ENCODE measurements at regions not wholly inside any gene's neighbourhood (a gene's known extent, or its start where the extent isn't known, plus 50 kb on each side); places are given as distances from the start of the nearest gene placed in this dataset.

GRCh38 chr20:20877079-20877478 lies 164.6 kb upstream of the RALGAPA2 start:
- H3K27ac ChIP-seq: no peak overlapping the region
- TF ChIP-seq, protein P1, sequence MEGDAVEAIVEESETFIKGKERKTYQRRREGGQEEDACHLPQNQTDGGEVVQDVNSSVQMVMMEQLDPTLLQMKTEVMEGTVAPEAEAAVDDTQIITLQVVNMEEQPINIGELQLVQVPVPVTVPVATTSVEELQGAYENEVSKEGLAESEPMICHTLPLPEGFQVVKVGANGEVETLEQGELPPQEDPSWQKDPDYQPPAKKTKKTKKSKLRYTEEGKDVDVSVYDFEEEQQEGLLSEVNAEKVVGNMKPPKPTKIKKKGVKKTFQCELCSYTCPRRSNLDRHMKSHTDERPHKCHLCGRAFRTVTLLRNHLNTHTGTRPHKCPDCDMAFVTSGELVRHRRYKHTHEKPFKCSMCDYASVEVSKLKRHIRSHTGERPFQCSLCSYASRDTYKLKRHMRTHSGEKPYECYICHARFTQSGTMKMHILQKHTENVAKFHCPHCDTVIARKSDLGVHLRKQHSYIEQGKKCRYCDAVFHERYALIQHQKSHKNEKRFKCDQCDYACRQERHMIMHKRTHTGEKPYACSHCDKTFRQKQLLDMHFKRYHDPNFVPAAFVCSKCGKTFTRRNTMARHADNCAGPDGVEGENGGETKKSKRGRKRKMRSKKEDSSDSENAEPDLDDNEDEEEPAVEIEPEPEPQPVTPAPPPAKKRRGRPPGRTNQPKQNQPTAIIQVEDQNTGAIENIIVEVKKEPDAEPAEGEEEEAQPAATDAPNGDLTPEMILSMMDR (IDR thresholded peaks at IDR 0.05; ENCODE audit: low read depth, low read length): no peak
- peaks cover 1% of the 10 kb centered on the region for H3K4me1 ChIP-seq (ENCODE audit: low read depth)
- no peak overlapping the region for H3K4me3 ChIP-seq
- H3K36me3 ChIP-seq: no peaks in the 10 kb centered on the region
- DNase-seq (ENCODE audit: low read depth in 1 of 2, low spot score in 1 of 2): no peak
- H3K9me3 ChIP-seq (ENCODE audit: low read depth): no peaks in the 10 kb centered on the region
- H3K27me3 ChIP-seq: peaks cover 26% of the 10 kb centered on the region

- Histone ChIP-seq H3K36me3 (no peaks in the 10 kb centered on the region), H3K4me1 (ENCODE audit: low read depth) (peaks cover 9% of the 10 kb centered on the region), H3K4me3 (no peak overlapping the region), H3K27ac (no peak overlapping the region), H3K27me3 (peaks cover 26% of the 10 kb centered on the region), H3K9me3 (ENCODE audit: low read depth) (no peaks in the 10 kb centered on the region)
- TF ChIP-seq, protein P1 (IDR thresholded peaks at IDR 0.05; ENCODE audit: low read depth, low read length): no peak
- no peak for DNase-seq (ENCODE audit: low read depth in 1 of 2, low spot score in 1 of 2)
Observed at GRCh38 chr20:20875716-20876115, 163.3 kb upstream of the RALGAPA2 start.

DNA sequence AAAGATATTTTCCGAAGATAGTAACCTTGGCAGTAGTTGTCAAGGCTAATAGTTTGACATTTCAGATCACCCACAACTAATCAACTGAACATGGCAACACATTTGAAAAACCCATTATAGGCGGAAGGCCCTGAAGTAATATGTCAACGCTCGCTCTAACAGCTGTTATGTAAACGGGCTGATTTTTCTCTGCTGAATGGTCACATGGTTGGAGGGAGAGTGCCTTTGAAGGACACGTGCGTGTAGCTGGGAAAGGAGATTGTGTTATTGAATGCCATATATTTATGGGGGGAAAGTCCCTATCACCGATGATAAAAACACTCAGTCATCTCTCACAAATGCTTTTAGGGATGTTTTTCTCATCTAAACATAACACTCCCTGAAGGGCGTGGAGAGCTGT lies 160.0 kb upstream of the RALGAPA2 start:
- peak in 1 of 2 donors; percentile 75 for DNase-seq (ENCODE audit: low read depth in 1 of 2, low spot score in 1 of 2)
- Histone ChIP-seq H3K27ac (no peak overlapping the region), H3K27me3 (peaks cover 43% of the 10 kb centered on the region)

GRCh38 chr20:20869161-20869775 lies 156.8 kb upstream of the RALGAPA2 start:
- H3K9me3 ChIP-seq (ENCODE audit: low read depth): no peaks in the 10 kb centered on the region
- DNase-seq (ENCODE audit: low read depth in 1 of 2, low spot score in 1 of 2): no peak
- peaks cover 9% of the 10 kb centered on the region for H3K4me1 ChIP-seq (ENCODE audit: low read depth)
- TF ChIP-seq, protein P1 (IDR thresholded peaks at IDR 0.05; ENCODE audit: low read depth, low read length): no peak
- H3K36me3 ChIP-seq: no peaks in the 10 kb centered on the region
- no peak overlapping the region for H3K4me3 ChIP-seq
- H3K27me3 ChIP-seq: peaks cover 30% of the 10 kb centered on the region
- H3K27ac ChIP-seq: no peak overlapping the region

More for the DNA sequence above, 160.0 kb upstream of the RALGAPA2 start:
- TF ChIP-seq, protein P1 (IDR thresholded peaks at IDR 0.05; ENCODE audit: low read depth, low read length): no peak
- H3K4me3 ChIP-seq: no peak overlapping the region
- peaks cover 9% of the 10 kb centered on the region for H3K4me1 ChIP-seq (ENCODE audit: low read depth)
- H3K9me3 ChIP-seq (ENCODE audit: low read depth): no peaks in the 10 kb centered on the region
- no peaks in the 10 kb centered on the region for H3K36me3 ChIP-seq

GRCh38 chr20:20864351-20865096 lies 152.1 kb upstream of the RALGAPA2 start:
- H3K36me3 ChIP-seq: no peaks in the 10 kb centered on the region
- TF ChIP-seq, protein P1 (IDR thresholded peaks at IDR 0.05; ENCODE audit: low read depth, low read length): no peak
- H3K4me1 ChIP-seq (ENCODE audit: low read depth): no peaks in the 10 kb centered on the region
- peak; percentile 6 to 44 for DNase-seq (ENCODE audit: low read depth in 1 of 2, low spot score in 1 of 2)
- H3K27me3 ChIP-seq: peaks cover 42% of the 10 kb centered on the region
- no peaks in the 10 kb centered on the region for H3K9me3 ChIP-seq (ENCODE audit: low read depth)
- no peak overlapping the region for H3K4me3 ChIP-seq
- no peak overlapping the region for H3K27ac ChIP-seq
